ENCODE measurements at regions not wholly inside any gene's neighbourhood (a gene's known extent, or its start where the extent isn't known, plus 50 kb on each side); places are given as distances from the start of the nearest gene placed in this dataset.

DNA sequence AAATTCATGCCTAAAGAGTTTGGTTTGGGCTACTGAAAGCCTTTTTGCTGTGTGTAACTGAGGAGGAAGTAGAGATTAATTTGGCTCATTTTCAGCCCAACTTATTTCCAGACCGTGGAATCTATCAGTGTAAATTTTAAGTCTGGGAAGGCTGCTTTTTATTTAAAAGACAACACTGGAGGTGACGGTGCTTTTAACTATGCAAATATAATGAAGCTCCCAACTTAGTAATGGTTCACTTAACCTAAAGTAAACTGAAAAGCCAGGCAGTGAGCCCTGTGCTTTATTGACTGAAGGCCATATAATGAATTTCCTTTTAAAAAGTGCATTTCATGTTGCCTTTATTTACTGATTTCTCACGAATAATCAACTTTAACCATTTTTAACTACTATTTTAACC lies 127.2 kb downstream of the NPY start:
- TF ChIP-seq PPARA (CRISPR knock-in tag; IDR thresholded peaks at IDR 0.05; ENCODE audit: borderline replicate concordance) (no peak), ARNTL (CRISPR knock-in tag; IDR thresholded peaks at IDR 0.05; ENCODE audit: borderline replicate concordance, low read depth) (no peak), ZNF8 (CRISPR knock-in tag; IDR thresholded peaks at IDR 0.05) (no peak), CSDC2 (CRISPR knock-in tag; IDR thresholded peaks at IDR 0.05) (no peak), SNAI2 (CRISPR knock-in tag; IDR thresholded peaks at IDR 0.05) (no peak), CREB5 (CRISPR knock-in tag; IDR thresholded peaks at IDR 0.05; ENCODE audit: low read depth) (no peak), CSRNP3 (CRISPR knock-in tag; IDR thresholded peaks at IDR 0.05) (no peak), ISL1 (CRISPR knock-in tag; IDR thresholded peaks at IDR 0.05) (no peak), BACH2 (CRISPR knock-in tag; IDR thresholded peaks at IDR 0.05; ENCODE audit: borderline replicate concordance) (no peak), RARB (CRISPR knock-in tag; IDR thresholded peaks at IDR 0.05) (no peak), TOX (CRISPR knock-in tag; IDR thresholded peaks at IDR 0.05; ENCODE audit: borderline replicate concordance) (no peak)
- TF ChIP-seq, protein P1, sequence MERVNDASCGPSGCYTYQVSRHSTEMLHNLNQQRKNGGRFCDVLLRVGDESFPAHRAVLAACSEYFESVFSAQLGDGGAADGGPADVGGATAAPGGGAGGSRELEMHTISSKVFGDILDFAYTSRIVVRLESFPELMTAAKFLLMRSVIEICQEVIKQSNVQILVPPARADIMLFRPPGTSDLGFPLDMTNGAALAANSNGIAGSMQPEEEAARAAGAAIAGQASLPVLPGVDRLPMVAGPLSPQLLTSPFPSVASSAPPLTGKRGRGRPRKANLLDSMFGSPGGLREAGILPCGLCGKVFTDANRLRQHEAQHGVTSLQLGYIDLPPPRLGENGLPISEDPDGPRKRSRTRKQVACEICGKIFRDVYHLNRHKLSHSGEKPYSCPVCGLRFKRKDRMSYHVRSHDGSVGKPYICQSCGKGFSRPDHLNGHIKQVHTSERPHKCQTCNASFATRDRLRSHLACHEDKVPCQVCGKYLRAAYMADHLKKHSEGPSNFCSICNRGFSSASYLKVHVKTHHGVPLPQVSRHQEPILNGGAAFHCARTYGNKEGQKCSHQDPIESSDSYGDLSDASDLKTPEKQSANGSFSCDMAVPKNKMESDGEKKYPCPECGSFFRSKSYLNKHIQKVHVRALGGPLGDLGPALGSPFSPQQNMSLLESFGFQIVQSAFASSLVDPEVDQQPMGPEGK (CRISPR knock-in tag; IDR thresholded peaks at IDR 0.05; ENCODE audit: borderline replicate concordance), result no peak
